SJCRH30 (cell line): ENCODE measurements at regions not wholly inside any gene's neighbourhood (a gene's known extent, or its start where the extent isn't known, plus 50 kb on each side); places are given as distances from the start of the nearest gene placed in this dataset.

Experiments used
- DNase-seq, 2 experiments: peaks; one replicate each; pipeline ENCODE4 v3.0.0-alpha.2; 2015 to 2020
- H3K27ac ChIP-seq: fragments of 250-450 bp; sonication (Bioruptor Pico); 2 replicates; pipeline ENCODE4 v1.5.1; 2020; ENCODE audit warnings: mild to moderate bottlenecking, moderate library complexity
- H3K27me3 ChIP-seq: fragments of 250-450 bp; sonication (Bioruptor Pico); 2 replicates; pipeline ENCODE4 v1.5.1; 2020; ENCODE audit warnings: mild to moderate bottlenecking, moderate library complexity
- H3K36me3 ChIP-seq: fragments of 250-450 bp; sonication (Bioruptor Pico); 2 replicates; pipeline ENCODE4 v1.5.1; 2020; ENCODE audit warnings: mild to moderate bottlenecking, moderate library complexity
- H3K4me1 ChIP-seq: fragments of 250-450 bp; sonication (Bioruptor Pico); 2 replicates; pipeline ENCODE4 v1.5.1; 2020; ENCODE audit warnings: mild to moderate bottlenecking, moderate library complexity
- H3K4me3 ChIP-seq: fragments of 250-450 bp; sonication (Bioruptor Pico); 2 replicates; pipeline ENCODE4 v1.5.1; 2020; ENCODE audit warnings: mild to moderate bottlenecking, moderate library complexity
- H3K9me3 ChIP-seq: fragments of 250-450 bp; sonication (Bioruptor Pico); replicated peaks from 2 replicates; pipeline ENCODE4 v1.5.1; 2020; ENCODE audit warnings: mild to moderate bottlenecking, moderate library complexity

DNA sequence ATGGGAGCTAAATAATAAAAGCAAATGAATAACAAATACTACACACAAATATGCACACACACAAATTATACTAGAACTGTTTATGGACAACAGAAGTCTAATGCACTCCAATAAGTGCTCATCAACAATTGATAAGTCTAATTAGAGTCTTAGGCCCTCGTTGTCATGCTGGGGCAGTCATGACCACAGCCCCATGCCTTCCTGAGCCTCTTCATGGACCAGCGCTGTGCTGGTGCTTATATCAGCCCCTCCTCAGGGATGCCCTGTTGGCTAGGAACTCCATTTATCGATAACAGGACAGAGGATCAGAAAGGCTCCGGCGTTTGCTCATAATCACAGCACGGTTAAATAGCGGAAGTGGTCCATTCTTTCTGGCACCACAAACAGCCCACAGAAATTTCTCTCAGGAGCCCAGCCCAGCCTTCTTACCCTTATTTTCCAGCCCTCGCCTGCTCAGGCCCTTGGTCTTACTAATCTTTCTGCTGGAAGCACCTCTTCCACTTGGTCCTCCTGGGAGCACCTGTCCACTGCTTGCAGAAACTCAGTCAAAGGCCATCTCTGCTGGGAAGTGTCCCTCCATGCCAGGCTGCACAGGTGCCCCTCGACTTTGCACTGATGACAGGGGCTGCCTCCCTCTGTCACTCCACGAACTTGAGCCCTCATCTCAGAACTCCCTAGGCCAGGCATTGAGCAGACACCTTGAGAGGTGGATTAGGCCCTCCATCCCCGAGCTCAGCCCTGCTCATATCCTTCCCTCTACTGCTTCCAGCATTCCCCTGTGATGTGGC is 500.2 kb upstream of the HS6ST1 start:
- Histone ChIP-seq H3K9me3 (no peaks in the 10 kb centered on the region), H3K36me3 (no peaks in the 10 kb centered on the region), H3K27ac (no peak overlapping the region), H3K27me3 (no peaks in the 10 kb centered on the region; the same call in 1 of the 2 replicates), H3K4me3 (no peak overlapping the region), H3K4me1 (no peaks in the 10 kb centered on the region)
- DNase-seq: no peak

DNA sequence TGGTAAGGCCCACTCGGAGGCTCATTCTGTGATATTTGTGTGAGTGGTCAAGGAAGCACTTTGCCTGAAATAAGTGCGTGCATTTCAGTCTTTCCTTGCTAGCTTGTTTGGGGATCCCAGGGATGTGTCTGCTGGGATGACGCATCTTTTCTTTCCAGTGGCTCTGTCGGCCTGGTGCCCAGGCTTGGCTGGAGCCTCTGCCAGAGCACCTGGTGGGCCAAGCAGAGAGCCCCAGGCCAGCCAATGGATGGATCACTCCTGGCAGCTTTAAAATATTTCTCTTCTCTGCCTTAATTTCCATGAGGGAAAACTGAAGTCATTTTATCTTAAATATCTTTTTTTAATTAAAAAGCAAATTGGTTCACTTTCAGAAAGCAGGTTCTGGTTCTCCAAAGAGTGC is 501.8 kb upstream of the HS6ST1 start:
- Histone ChIP-seq H3K36me3 (no peaks in the 10 kb centered on the region), H3K4me3 (no peak overlapping the region), H3K27ac (no peak overlapping the region), H3K9me3 (no peaks in the 10 kb centered on the region), H3K4me1 (no peaks in the 10 kb centered on the region), H3K27me3 (no peaks in the 10 kb centered on the region; the same call in 1 of the 2 replicates)
- no peak for DNase-seq

DNA sequence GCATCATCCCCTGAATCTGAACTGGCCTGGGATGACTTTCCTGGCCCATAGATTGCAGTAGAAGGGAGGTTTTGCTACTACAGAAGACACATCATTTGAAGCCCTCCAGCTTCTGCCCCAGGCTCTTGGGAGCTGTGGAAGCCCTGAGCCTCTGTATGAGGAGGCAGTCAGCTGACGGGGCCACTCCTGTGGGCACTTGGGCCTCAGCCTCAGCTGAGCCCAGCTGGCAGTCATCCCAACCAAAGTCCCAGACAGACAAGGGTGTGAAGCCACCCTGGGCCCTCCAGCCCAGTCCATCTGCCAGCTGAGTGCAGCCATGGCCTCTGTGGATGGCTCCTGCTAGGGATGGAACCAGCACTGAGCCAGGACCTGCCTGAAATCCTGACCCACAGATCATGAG is 502.3 kb upstream of the HS6ST1 start:
- H3K36me3 ChIP-seq: no peaks in the 10 kb centered on the region
- H3K4me3 ChIP-seq: no peak overlapping the region
- H3K9me3 ChIP-seq: no peaks in the 10 kb centered on the region
- DNase-seq: no peak
- H3K4me1 ChIP-seq: no peaks in the 10 kb centered on the region
- H3K27ac ChIP-seq: no peak overlapping the region
- H3K27me3 ChIP-seq: no peaks in the 10 kb centered on the region; the same call in 1 of the 2 replicates

DNA sequence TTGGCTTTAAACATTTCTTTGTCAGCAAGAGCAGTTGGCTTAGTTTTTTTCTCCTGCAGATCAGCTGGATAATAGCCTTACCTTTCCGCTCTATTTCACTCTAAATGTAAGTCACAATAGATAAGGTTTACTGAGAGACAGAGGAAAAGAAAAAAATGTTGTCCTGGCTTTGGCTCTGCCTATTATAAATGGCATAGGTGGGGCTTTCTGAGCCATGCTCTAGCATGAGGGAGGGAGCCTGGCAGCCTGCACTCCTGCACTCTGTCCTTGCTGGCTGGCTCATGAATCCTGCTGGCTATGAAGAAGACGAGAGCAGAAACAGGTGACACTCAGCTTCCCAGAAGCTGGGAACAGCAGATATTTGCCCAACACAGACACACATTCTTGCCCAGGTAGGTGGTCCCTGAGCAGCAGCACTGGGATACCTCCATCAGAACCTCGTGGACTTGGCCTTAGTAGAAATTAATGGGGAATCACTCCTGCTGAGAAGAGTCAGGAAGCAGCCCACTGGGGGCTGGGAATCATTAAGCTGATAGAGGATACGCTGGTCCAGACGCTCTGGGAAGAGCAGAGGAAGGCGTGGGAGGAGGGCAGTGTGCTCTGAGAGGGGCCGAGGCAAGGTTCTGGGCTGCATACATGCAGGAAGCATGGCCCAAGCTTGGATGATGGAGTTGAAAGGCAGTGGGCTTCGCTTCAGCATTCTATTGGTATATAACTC is 514.4 kb upstream of the HS6ST1 start:
- Histone ChIP-seq H3K9me3 (no peaks in the 10 kb centered on the region), H3K36me3 (no peaks in the 10 kb centered on the region), H3K4me1 (no peaks in the 10 kb centered on the region), H3K27ac (no peak overlapping the region), H3K27me3 (no peaks in the 10 kb centered on the region), H3K4me3 (no peak overlapping the region)
- DNase-seq: no peak

DNA sequence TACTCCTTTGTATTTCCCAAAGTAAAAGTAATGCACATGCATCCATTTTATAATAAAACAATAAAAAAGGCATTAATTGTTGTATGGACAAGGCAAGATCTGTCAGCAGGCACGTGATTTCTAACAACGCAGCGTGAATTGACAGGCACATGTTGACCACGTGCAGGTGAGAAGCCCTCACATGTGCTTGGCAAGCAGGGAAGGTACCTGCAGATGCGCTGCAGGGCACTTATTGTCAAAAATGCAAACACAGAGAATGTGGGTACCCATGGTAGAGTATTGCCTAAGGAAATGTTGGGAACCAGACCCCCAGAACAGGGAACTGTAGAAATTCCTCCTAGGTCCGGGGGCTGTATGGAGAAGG is 515.0 kb upstream of the HS6ST1 start:
- no peaks in the 10 kb centered on the region for H3K36me3 ChIP-seq
- no peaks in the 10 kb centered on the region for H3K9me3 ChIP-seq
- no peaks in the 10 kb centered on the region for H3K27me3 ChIP-seq
- no peak for DNase-seq
- no peaks in the 10 kb centered on the region for H3K4me1 ChIP-seq
- no peak overlapping the region for H3K27ac ChIP-seq
- no peak overlapping the region for H3K4me3 ChIP-seq

DNA sequence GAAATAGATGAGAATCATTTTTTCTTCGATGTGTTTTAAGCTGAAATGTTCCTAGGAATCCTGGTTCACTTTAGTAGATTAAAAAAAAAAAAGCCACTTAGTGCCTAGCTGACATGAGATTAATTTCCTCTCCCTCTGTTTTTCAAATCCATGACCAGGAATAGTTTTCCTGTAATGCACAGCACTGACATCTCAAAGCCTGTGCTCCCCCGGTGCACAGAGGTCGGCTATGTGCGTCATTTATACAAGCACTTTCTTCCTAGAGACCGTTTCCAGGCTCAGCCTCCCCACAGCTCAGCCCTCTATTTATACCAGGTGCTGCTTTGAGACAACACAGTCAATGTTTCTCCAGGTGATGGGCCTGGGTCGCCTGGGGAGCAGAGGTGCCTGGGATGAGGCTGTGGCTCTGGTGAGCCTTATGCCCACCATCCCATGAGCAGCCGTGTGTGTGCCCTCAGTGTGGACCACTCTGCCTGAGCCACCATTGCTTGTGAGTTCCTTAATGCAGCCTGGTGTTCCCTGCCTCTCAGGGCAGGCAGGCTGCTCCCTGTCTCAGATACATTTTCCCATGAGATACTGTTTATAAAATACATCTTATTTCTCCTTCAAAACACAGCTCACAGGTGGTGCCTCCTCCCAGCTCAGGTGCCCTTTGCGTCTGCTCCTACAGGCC is 515.7 kb upstream of the HS6ST1 start:
- H3K4me1 ChIP-seq: no peaks in the 10 kb centered on the region

DNA sequence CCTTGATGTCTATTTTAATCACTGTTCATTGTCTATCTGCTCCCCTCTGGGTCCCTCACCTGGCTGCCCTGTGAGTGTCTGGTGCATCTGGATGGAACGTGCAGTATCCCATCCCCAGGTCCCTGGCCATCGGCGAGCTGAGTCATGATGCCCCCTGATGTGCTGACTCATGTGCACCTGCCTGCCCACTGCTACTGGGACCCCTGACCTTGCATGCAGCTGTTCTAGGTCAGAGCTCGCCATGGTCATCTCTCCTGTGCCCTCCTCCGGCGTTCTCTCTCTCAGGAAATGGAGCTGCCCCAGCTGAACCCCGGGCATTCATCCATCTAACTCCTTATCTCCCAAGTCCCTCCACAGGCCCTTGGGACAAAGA is 516.2 kb upstream of the HS6ST1 start:
- Histone ChIP-seq H3K27me3 (no peaks in the 10 kb centered on the region), H3K4me3 (no peak overlapping the region), H3K36me3 (no peaks in the 10 kb centered on the region), H3K9me3 (no peaks in the 10 kb centered on the region), H3K27ac (no peak overlapping the region), H3K4me1 (no peaks in the 10 kb centered on the region)
- DNase-seq: no peak

More for the DNA sequence above, 515.7 kb upstream of the HS6ST1 start:
- no peaks in the 10 kb centered on the region for H3K27me3 ChIP-seq
- no peaks in the 10 kb centered on the region for H3K36me3 ChIP-seq
- H3K9me3 ChIP-seq: no peaks in the 10 kb centered on the region
- DNase-seq: no peak
- no peak overlapping the region for H3K27ac ChIP-seq
- no peak overlapping the region for H3K4me3 ChIP-seq

DNA sequence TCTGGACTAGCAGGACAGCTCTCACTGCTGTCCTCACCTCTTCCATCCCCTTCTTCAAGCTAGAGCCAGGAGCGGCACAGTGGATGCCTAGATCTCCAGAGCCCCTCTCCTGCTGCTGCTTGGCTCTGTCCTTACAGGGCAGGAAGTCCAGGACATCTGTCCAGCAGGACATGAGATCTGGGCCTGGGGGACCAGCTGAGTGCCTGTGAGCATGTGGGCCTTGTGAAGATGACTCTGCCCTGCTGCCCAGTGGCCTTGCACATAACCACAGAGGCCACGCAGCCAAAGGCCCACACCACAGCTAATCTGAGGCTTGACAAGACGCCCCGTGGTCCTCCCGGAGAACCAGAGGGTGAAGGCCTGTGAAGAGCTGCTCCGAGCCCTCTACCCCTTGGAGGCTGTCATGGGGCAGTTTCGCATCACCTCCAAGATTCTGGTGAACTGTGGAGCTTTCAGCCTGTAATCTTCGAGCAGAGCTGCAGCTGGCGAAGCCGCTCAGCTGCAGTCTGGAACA is 516.7 kb upstream of the HS6ST1 start:
- H3K9me3 ChIP-seq: no peaks in the 10 kb centered on the region
- H3K4me3 ChIP-seq: no peak overlapping the region
- no peaks in the 10 kb centered on the region for H3K27me3 ChIP-seq
- no peak overlapping the region for H3K27ac ChIP-seq
- H3K4me1 ChIP-seq: no peaks in the 10 kb centered on the region
- DNase-seq: no peak
- H3K36me3 ChIP-seq: no peaks in the 10 kb centered on the region

DNA sequence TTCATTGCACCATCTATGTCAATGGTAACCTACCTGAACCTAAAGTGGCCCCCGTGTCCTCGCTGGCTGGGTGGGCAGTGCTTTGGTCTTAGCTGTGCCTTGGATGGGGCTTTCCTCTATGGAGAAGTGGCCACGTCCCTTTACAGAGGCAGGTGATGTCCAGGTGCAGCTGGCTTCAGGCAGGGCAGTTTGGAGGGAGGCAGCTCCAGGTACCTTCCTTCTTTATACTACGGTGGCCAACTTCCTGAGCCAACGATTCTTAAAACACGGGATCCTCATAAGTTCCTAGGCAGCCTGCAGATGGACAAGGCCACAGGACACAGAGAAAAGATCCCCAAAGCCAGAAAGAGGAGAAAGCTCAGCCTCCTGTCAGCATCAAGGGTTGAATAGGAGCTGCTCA is 517.3 kb upstream of the HS6ST1 start:
- no peak overlapping the region for H3K4me3 ChIP-seq
- no peaks in the 10 kb centered on the region for H3K4me1 ChIP-seq
- H3K36me3 ChIP-seq: no peaks in the 10 kb centered on the region
- no peak for DNase-seq
- H3K27me3 ChIP-seq: no peaks in the 10 kb centered on the region
- H3K9me3 ChIP-seq: no peaks in the 10 kb centered on the region
- no peak overlapping the region for H3K27ac ChIP-seq

DNA sequence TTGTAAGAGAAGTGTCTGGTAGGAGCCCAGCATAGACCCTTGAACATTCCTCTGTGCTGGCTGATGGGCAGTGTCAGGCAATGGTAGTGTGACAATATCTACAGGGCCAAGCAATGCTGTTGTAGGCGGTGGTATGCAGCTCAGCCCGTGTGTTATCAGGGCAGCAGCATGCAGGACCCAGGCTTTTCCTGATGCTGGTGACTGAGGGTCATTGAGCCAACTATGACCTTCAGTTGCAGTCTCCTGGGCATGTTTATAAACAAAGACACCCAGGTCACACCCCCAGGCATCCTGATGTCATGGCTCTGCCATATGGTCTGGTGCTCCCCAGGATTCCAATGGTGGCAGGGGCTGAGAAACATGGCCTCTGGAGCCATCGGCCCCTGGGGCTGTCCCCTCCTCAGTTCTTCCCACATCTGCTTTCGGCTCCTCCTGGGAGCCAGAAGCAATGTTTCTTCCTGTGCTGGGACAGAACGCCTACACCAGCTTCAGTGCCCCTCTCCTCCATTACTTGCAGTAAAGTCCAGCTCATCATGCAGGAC is 518.0 kb upstream of the HS6ST1 start:
- no peak for DNase-seq
- no peaks in the 10 kb centered on the region for H3K27me3 ChIP-seq

DNA sequence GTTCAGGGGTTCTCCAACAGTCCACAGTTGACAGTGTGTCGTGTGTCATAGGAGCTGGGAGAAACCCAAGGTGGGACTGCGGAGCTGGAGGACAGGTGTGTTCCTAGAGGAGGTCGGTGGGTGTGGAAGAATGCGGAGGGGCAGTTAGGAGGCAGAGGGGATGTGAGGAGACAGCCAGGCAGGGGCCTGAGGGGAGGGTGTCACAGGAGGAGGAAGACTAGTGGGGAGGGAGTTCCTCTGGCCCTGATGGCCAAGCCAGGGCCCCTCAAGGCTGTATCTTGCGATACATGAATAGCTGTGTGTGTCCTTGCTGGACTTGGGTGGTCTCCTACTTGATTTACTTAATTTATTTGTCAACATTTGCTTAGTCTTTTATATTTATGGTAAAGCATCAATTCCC is 519.6 kb upstream of the HS6ST1 start:
- Histone ChIP-seq H3K4me1 (no peaks in the 10 kb centered on the region), H3K36me3 (no peaks in the 10 kb centered on the region), H3K27me3 (no peaks in the 10 kb centered on the region), H3K9me3 (no peaks in the 10 kb centered on the region), H3K4me3 (no peak overlapping the region), H3K27ac (no peak overlapping the region)
- DNase-seq: no peak

More for the DNA sequence above, 518.0 kb upstream of the HS6ST1 start:
- Histone ChIP-seq H3K27ac (no peak overlapping the region), H3K4me1 (no peaks in the 10 kb centered on the region), H3K4me3 (no peak overlapping the region), H3K36me3 (no peaks in the 10 kb centered on the region), H3K9me3 (no peaks in the 10 kb centered on the region)

DNA sequence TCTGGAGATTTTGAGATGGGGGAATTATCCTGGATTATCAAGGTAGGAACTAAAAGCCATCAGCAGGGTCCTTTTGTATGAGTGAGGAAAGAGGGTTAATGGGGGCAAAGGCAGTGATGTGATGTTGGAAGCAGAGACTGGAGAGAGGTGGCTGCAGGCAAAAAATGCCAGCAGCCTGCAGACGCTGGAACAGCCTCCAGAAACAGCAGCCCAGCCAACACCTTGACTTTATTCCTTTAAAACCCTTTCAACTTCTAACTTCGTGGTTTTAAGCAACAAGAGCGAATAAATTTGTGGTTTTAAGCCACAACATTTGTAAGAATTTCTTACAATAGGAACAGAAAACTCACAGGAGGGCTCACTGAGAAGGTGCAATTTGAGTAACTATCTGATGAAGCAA is 523.1 kb upstream of the HS6ST1 start:
- DNase-seq: no peak
- Histone ChIP-seq H3K36me3 (no peaks in the 10 kb centered on the region), H3K4me1 (no peaks in the 10 kb centered on the region), H3K4me3 (no peak overlapping the region), H3K9me3 (no peaks in the 10 kb centered on the region), H3K27me3 (no peaks in the 10 kb centered on the region), H3K27ac (no peak overlapping the region)

DNA sequence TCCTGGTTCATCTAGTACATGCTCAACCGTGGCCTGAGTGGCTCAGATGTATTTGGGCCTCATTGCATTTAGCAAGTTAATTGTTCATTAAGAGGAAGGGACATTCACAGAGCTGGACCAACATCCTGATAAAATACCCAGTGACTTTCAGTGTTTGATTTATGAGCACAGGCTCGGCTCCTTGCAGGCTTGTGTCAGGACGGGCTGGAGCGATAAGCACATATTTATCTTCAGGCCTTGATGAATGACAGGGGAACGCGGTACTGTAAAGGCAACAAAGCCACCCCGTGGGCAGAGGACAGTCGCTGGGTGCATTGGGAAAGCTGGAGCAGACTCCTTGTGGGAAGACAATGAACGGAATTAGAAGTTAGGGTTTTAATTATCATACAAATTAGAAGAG is 548.6 kb upstream of the HS6ST1 start:
- no peaks in the 10 kb centered on the region; the same call in 1 of the 2 replicates for H3K27me3 ChIP-seq
- no peak for DNase-seq
- no peaks in the 10 kb centered on the region for H3K36me3 ChIP-seq
- H3K27ac ChIP-seq: no peak overlapping the region
- H3K4me3 ChIP-seq: no peak overlapping the region
- no peaks in the 10 kb centered on the region for H3K9me3 ChIP-seq
- H3K4me1 ChIP-seq: no peaks in the 10 kb centered on the region

DNA sequence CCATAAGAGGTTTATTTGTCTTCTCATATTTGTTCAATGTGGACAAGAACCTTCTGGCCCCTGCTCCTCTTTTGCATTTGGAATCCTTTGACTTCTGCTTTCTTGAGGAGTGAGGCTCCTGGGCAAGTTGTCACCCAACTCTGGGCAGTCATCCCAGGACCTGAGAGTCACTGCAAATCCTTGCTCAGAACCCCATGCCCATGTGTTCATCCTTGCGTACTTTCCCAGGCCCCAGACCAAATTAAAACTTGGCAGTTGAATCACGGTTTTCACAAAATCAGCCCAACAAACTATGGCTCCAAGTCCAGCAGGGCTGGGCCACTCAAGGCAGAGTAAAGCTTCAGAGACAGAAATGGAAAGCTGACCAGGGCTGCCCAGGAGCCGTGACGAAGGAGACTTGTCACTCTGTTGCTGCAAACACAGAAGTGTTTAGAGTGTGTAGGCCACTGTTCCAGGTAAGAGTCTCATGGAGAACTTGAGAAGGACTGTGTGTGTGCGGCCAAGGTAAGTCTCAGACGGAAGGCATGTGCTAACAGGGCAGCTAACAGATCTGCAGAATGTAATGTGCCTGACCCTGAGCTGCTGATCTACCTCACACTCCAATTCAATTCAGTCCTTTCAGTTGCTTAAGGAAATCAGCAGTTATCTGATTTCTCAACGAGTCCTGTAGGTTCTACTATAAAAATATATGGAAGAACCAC is 549.4 kb upstream of the HS6ST1 start:
- Histone ChIP-seq H3K36me3 (no peaks in the 10 kb centered on the region), H3K4me1 (no peaks in the 10 kb centered on the region), H3K27ac (no peak overlapping the region), H3K9me3 (no peaks in the 10 kb centered on the region), H3K27me3 (no peaks in the 10 kb centered on the region; the same call in 1 of the 2 replicates), H3K4me3 (no peak overlapping the region)
- no peak for DNase-seq
